ENCODE measurements at regions not wholly inside any gene's neighbourhood (a gene's known extent, or its start where the extent isn't known, plus 50 kb on each side); places are given as distances from the start of the nearest gene placed in this dataset.
"Not testable (repeated sequence)": the region's sequence is repeated elsewhere in the genome, so short reads cannot be mapped to it uniquely, and the experiment has no call there.

DNA sequence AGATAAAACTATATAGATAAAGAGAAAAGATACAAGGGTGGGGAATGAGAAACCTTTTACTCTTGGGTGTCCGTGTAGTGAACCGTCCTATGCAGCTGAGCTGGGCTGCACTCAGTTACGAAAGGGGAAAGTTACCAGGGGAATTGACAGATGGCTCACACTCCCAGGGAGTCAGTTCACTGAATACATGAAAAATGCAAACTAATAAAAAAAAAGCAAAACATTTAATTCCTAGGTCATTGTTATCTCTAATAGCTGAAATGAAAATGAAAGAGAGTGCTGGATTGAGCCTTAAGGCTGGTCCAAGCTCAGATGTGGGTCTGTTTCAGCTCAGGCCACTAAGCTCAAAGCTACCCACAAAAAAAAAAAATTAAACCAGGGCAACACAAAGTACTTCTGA, 138.0 kb downstream of the THBS2 start:
- no peak overlapping the region for H3K4me3 ChIP-seq (IDR thresholded peaks at IDR 0.05; ENCODE audit: insufficient read depth, low read depth, low read length)
- TF ChIP-seq, protein P1, sequence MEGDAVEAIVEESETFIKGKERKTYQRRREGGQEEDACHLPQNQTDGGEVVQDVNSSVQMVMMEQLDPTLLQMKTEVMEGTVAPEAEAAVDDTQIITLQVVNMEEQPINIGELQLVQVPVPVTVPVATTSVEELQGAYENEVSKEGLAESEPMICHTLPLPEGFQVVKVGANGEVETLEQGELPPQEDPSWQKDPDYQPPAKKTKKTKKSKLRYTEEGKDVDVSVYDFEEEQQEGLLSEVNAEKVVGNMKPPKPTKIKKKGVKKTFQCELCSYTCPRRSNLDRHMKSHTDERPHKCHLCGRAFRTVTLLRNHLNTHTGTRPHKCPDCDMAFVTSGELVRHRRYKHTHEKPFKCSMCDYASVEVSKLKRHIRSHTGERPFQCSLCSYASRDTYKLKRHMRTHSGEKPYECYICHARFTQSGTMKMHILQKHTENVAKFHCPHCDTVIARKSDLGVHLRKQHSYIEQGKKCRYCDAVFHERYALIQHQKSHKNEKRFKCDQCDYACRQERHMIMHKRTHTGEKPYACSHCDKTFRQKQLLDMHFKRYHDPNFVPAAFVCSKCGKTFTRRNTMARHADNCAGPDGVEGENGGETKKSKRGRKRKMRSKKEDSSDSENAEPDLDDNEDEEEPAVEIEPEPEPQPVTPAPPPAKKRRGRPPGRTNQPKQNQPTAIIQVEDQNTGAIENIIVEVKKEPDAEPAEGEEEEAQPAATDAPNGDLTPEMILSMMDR (conservative IDR thresholded peaks at IDR 0.05; ENCODE audit: low read depth, low read length), result no peak
- no peaks in the 10 kb centered on the region for H3K79me2 ChIP-seq (ENCODE audit: insufficient read depth, low read depth)
- no peaks in the 10 kb centered on the region for H4K20me1 ChIP-seq (ENCODE audit: insufficient read depth)
- H3K4me1 ChIP-seq (ENCODE audit: low read depth, poor library complexity, severe bottlenecking), result peaks cover 11% of the 10 kb centered on the region
- H3K36me3 ChIP-seq (ENCODE audit: insufficient read depth), result no peaks in the 10 kb centered on the region
- H3K9ac ChIP-seq, result no peak overlapping the region
- H3K27ac ChIP-seq, result no peak overlapping the region
- no peak overlapping the region for H2AFZ ChIP-seq (ENCODE audit: low read depth)
- H3K27me3 ChIP-seq (ENCODE audit: insufficient read depth, low read depth), result no peaks in the 10 kb centered on the region
- 0 out of 2 replicates have a peak overlapping the region, but pooled peaks have one; percentile 5 for H3K4me2 ChIP-seq

DNA sequence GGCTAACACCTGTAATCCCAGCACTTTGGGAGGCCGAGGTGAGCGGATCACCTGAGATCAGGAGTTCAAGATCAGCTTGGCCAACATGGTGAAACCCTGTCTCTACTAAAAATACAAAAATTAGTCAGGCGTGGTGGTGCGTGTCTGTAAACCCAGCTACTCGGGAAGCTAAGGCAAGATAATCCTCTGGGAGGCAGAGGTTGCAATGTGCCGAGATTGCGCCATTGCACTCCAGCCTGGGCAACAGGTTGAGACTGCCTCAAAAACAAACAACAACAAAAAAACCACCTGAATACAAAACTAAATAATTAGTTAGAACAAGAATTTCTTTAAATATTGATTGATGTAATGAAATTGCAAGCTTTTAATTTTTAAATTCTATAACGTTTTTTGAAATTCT, 139.0 kb downstream of the THBS2 start:
- H4K20me1 ChIP-seq (ENCODE audit: insufficient read depth); H3K4me2 ChIP-seq; H2AFZ ChIP-seq (ENCODE audit: low read depth); H3K9ac ChIP-seq; H3K27ac ChIP-seq; H3K79me2 ChIP-seq (ENCODE audit: insufficient read depth, low read depth); H3K4me3 ChIP-seq (IDR thresholded peaks at IDR 0.05; ENCODE audit: insufficient read depth, low read depth, low read length); H3K36me3 ChIP-seq (ENCODE audit: insufficient read depth); H3K27me3 ChIP-seq (ENCODE audit: insufficient read depth, low read depth): not testable (repeated sequence)
- H3K4me1 ChIP-seq (ENCODE audit: low read depth, poor library complexity, severe bottlenecking), result peaks cover 11% of the 10 kb centered on the region

DNA sequence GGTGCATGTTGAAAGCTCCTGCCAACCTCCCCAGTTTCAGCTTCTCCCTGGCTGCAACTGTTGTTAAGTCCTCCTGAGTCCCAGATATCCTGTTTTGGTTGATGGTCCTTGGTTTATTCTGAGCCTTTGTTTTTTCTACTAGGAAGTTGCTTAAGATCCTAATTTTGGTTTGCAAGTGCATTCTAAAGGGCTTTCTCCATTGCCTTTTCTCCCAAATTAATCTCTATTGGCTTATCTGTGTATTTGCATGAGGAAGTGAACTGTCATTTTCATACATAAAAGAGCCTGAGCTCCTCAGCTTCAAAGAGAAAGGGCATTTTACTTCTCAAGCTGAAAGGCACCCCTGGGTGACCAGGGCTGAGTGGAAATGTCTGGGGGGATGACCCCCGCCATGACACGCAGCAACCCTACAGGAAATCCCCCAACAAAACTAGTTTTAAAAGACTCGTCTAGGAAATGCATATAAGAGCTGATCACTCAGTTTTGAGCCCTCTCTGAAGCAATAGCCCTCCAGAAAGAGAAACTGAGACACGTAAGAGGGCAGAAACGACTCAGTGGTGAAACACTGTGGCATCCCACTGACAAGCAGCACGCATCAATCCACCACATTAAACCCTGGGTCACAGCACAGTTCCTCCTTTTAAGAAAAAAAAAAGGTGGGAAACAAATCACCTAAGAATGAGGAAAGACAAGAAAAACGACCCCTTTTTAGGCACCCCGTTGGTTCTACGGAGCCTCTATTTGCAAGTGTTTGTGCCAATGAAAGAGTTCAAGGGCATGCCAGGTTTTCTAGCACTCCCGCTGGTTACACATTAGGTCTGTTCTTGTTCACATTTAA, 140.9 kb downstream of the THBS2 start:
- Histone ChIP-seq H3K4me1 (ENCODE audit: low read depth, poor library complexity, severe bottlenecking) (peaks cover 11% of the 10 kb centered on the region), H2AFZ (ENCODE audit: low read depth) (peak overlapping the region; percentile 27; the same call in 1 of the 2 replicates), H3K79me2 (ENCODE audit: insufficient read depth, low read depth) (no peaks in the 10 kb centered on the region), H3K36me3 (ENCODE audit: insufficient read depth) (no peaks in the 10 kb centered on the region), H3K9ac (no peak overlapping the region), H3K27ac (peak overlapping the region; percentile 32; the same call in 1 of the 2 replicates), H3K27me3 (ENCODE audit: insufficient read depth, low read depth) (no peaks in the 10 kb centered on the region), H3K4me3 (IDR thresholded peaks at IDR 0.05; ENCODE audit: insufficient read depth, low read depth, low read length) (no peak overlapping the region), H3K4me2 (peak overlapping the region; percentile 11; the same call in 1 of the 2 replicates), H4K20me1 (ENCODE audit: insufficient read depth) (no peaks in the 10 kb centered on the region)
- TF ChIP-seq, protein P1 (conservative IDR thresholded peaks at IDR 0.05; ENCODE audit: low read depth, low read length), result no peak

DNA sequence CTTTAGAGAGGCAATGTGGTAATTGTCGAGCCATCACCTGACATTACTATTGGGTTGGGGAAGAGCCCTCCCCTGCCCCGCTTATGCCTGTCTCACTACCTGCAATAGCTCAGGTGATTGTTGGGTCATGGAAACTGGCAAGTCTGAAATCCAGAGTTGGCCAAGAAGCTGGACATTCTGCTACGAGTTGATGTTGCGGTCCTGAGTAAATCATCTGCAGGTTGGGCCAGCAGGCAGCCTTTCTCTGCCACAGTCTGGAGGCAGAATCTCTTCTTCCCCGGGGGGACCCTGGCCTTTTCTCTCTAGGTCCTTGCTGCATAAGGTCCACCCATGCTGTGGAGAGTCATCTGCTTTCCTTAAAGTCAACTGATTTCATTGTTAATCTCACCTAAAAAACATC, 142.4 kb downstream of the THBS2 start:
- no peaks in the 10 kb centered on the region for H3K79me2 ChIP-seq (ENCODE audit: insufficient read depth, low read depth)

More for the DNA sequence above, 142.4 kb downstream of the THBS2 start:
- H3K4me3 ChIP-seq (IDR thresholded peaks at IDR 0.05; ENCODE audit: insufficient read depth, low read depth, low read length), result no peak overlapping the region
- no peak overlapping the region for H2AFZ ChIP-seq (ENCODE audit: low read depth)
- H3K27me3 ChIP-seq (ENCODE audit: insufficient read depth, low read depth), result no peaks in the 10 kb centered on the region
- TF ChIP-seq, protein P1 (conservative IDR thresholded peaks at IDR 0.05; ENCODE audit: low read depth, low read length), result no peak
- no peak overlapping the region for H3K9ac ChIP-seq
- H3K4me2 ChIP-seq, result no peak overlapping the region
- no peak overlapping the region for H3K27ac ChIP-seq
- H3K36me3 ChIP-seq (ENCODE audit: insufficient read depth), result no peaks in the 10 kb centered on the region
- peaks cover 10% of the 10 kb centered on the region for H3K4me1 ChIP-seq (ENCODE audit: low read depth, poor library complexity, severe bottlenecking)
- H4K20me1 ChIP-seq (ENCODE audit: insufficient read depth), result no peaks in the 10 kb centered on the region
